T-helper 9 cell (primary cell): ENCODE measurements at regions not wholly inside any gene's neighbourhood (a gene's known extent, or its start where the extent isn't known, plus 50 kb on each side); places are given as distances from the start of the nearest gene placed in this dataset.
"Not testable (repeated sequence)": the region's sequence is repeated elsewhere in the genome, so short reads cannot be mapped to it uniquely, and the experiment has no call there.

Experiments used
- DNase-seq: peaks from one replicate; pipeline ENCODE4 v3.0.0-alpha.2; 2020

DNA sequence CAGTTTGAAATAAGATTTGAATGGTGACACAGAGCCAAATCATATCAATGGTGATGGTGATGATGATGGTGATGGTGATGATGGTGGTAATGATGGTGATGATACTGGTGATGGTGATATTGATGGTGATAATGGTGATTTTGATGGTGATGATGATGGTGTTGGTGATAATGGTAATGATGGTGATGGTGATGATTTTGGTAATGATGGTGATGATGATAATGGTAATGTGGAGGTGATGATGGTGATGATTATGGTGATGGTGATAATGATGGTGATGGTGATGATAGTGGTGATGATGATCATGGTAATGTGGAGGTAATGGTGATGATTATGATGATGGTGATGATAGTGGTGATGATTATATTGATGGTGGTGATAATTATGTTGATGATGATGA, 311.9 kb upstream of the SFSWAP start:
- DNase-seq, result no peak

DNA sequence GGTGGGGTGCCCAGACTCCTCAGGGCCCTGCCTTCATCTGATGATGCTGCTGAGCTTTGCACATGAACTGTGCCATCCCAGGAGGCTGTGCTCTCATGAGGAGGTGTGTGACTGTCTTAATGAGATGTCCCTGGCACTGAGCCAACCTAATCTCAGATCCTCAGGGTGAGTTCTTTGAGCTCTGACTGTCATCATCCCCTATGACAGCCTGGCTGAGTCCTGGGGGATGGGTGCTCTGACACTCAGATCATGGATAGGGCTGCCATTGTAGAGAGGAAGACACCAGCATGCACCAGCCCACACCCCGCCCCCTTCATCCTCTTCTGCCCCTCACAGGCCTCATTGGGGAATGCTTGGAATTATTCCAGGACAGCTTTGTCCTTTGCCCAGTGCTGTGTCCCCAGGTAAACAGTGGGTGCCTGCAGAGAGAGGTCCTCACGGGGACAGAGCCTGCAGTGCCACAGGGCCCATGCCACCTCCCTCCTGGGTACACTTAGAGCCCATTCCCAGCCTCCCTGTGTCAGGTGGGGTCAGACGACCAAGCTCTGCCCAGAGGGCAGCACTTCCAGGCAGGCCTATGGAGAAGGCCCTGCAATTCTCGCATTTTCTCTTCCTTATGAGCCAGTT, 310.1 kb upstream of the SFSWAP start:
- DNase-seq, result not testable (repeated sequence)

GRCh38 chr12:131401907-131402633, 308.8 kb upstream of the SFSWAP start:
- DNase-seq, result not testable (repeated sequence)

DNA sequence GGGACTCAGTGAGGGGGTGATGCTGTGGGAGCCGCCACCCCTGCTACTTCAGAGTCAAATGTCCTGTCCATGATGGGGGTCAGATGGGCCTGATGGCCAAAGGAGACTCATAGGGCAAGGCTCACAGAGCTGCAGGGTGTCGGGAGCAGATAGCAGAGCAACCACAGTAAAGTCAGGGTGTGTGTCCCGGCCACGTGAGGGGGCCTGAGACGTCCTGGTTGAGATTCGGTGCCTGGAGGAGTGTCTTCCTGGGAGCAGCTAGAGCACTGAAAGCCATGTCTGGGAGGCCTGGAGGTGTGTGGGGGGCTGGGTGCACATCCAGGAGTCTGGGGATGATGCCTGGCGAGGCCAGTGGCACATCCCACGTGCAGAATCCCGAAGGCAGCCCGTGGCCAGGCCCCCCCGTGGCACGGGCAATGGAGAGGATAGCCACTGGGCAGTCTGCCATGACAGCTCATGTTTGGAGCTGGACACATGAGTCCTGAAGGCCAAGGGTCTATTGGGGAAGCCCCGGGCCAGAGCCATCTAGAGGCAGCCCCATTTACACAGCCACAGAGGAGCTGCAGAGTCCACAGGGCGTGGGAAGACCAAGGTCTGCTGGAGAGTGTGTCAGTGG, 308.0 kb upstream of the SFSWAP start:
- no peak for DNase-seq

GRCh38 chr12:131403676-131404075, 307.2 kb upstream of the SFSWAP start:
- DNase-seq, result no peak

- no peak for DNase-seq
Measured at GRCh38 chr12:131404705-131405104, 306.2 kb upstream of the SFSWAP start.

GRCh38 chr12:131407221-131408035, 303.5 kb upstream of the SFSWAP start:
- DNase-seq, result no peak

DNA sequence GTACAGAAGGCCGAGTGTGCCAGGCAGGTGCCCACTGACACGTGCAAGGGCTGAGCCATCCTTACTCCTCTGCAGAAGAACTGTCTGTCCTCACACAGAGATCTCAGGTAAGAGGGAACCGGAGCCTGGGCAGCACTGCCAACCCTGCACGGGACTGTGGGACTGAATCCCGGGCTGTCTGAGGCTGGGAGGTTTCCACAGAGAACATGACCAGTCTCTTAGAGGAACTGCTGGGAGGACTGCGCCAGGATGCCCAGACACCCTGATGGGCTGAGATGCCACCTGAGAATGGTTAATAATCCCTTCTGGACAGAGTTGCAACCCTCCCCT, 302.9 kb upstream of the SFSWAP start:
- DNase-seq, result no peak

DNA sequence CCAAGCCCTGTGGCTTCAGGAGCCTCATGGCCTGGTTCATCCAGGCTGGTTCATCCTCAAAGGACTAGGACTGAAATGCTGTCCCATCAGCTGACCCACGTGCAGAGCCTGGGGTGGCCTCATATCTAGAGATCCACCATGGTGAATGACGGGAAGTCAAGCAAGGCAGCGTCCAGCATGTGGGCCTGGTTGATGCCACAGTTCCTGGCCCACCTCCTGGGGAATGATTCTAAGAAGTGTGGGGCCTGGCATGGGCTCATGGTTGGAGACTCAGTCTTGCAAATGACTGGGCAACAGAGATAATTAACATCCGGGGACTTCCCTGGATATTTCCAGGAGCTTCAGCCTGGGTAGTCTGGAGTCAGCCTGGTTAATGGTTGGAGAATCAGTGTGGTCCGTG, 302.4 kb upstream of the SFSWAP start:
- DNase-seq, result no peak

DNA sequence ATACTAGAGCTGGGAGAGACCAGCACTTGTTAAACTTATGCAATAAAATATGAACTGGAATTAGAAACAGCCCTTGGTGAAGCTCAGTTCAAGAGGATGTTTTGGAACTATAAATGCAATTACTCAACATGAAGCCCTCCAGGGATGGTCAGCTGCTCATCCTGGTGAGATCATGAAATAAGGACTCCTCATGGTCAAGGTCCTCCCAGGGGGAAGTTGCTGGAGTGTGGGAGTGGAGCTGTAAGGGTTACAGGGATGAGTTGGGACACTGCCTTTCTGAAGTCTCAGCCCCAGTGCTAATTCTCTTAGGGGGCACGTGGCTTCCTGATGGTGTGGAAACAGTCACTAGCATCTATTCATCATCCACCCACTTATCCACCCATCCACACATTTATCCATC, 301.7 kb upstream of the SFSWAP start:
- no peak for DNase-seq

DNA sequence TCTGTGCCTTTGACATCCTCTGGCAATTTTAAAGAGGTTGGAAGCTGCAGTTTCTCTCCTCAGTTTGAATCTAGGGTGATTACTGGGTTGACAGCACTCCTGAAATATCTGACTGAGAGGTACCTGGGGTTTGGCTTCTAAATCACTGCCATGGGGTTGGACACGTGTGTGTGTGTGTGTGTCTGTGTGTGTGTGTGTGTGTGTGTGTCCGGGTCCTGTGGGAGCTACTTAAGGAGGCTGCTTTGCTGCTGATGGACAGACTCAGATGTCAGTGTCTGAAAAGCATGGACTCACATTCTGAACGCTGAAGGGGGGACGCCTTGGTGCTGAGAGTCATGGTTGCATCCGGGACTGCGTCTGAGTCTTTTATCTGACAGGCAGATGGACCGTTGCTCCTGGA, 299.1 kb upstream of the SFSWAP start:
- not testable (repeated sequence) for DNase-seq

- no peak for DNase-seq
Measured at GRCh38 chr12:131413006-131413405, 297.9 kb upstream of the SFSWAP start.

GRCh38 chr12:131413471-131413870, 297.4 kb upstream of the SFSWAP start:
- DNase-seq, result no peak

GRCh38 chr12:131414155-131414922, 296.6 kb upstream of the SFSWAP start:
- DNase-seq, result not testable (repeated sequence)

DNA sequence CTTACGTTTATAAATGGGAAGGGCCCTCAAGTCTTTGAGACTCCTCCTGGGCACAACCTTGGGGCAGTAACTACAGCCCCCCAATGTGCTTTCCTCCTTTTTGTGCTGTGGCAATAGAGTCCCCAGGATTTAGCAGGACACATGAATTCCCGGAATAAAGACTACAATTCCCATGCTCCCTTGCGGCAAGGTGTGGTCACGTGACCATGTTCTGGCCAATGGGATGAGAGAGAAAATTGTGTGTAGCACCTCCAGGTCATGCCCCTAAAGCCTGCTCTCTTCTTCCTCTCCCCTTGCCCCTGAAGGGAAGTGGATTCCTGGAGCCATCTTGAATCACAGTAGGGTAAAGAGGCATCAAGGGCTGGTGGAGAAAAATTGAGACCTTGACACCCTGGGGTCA, 295.1 kb upstream of the SFSWAP start:
- DNase-seq, result no peak

DNA sequence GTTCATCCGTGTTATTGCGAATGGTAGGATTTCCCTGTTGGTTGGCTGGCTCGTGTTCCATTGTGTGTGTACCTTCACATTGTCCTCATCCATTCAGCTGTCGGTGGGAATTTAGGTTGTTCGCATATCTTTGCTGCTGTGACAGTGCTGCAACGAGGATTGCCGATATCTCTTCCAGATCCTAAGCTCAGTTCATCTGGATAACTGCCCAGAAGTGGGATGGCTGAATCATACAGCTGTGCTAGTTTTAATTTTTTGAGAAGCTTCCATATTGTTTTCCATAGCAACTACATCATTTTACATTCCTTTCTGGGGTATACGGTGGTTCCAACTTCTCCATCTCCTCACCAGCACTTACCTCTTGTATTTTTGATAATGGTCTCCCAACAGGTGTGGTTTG, 292.8 kb upstream of the SFSWAP start:
- no peak for DNase-seq

DNA sequence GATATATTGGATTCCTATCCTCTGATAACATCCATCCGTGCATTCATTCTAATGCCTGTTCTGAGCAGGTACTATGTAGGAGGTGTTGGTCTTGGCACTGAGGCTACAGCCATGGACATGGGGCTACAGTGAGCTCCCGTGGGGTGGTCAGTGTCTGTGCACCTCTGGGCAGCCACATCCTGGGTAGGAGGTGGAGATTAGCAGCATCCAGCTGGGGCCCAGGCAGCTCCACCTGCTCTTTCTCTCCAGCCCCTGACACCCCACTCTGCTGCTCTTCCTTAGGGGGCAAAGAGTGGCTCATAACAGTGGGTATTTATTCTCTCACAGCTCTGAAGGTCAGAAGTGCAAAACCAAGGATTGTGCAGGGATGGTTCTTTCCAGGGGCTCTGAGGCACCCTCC, 292.0 kb upstream of the SFSWAP start:
- no peak for DNase-seq

- no peak for DNase-seq
Measured at GRCh38 chr12:131420867-131421447, 289.9 kb upstream of the SFSWAP start.

DNA sequence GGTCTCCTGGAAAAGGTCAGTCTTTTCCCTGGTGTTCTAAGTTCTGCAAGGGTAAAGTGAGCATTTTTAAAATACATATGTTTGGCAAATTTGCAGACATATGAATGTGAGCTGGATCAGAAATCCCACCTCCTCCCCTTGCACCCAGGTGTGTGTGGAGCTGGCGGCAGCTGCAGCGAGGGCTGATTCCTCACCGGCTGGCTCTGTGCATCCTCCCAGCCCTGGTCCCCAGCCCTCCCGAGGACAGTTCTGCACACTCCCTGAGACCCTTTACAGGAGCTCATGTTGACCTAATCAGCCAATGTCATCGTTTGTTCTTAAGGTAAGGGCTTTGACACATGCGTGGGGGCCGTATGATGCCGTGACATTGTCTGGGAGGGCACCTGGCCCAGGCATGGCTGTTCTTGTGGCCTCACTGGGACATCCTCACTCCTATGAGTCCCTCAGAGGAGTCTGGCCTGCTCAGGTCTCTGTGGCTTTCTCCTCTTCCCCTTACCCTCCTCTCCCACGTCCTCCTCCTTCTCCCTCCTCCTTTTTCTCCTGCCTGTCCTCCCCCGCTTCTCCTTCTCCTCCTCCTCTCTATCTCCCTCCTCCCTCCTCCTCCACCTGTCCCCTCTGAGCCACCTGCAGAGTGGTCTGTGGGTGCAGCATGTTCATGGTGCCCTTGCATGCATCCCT, 289.2 kb upstream of the SFSWAP start:
- no peak for DNase-seq

DNA sequence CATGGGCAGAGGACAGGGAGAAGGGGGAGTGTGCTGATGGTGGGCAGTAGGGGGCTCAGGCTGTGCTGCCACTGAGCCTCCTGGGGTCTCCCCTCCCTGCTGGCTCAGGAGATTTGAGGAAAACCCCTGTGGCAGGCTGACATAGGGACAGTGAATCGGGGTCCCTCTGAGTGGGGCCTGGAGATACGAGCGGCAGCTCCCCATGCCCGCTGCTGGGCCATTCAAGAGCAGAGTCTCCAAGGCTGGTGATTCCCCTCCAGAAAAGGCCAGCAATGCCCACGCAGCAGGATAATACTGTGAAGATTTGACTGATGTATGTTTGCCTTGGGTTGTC, 288.7 kb upstream of the SFSWAP start:
- DNase-seq, result no peak

GRCh38 chr12:131422744-131423143, 288.1 kb upstream of the SFSWAP start:
- DNase-seq, result no peak

DNA sequence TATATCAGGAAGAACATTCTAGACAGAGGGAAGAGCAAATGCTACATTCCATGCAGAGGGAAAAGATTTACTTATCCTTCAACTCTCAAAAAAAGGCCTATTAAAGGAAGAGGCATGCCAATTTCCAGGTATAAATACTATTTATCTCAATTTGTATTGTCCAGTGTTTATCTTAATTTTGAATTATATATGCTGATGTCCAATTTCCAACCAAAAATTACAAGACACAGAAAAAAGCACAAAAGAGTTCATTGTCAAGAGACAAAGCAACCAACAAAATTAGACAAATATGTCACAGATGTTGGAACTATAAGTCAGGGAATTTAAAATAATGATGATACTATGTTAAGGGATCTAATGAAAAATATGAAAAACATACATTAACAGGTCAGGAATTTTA, 286.6 kb upstream of the SFSWAP start:
- DNase-seq, result no peak
